GM21528 (cell line): ENCODE measurements at regions not wholly inside any gene's neighbourhood (a gene's known extent, or its start where the extent isn't known, plus 50 kb on each side); places are given as distances from the start of the nearest gene placed in this dataset.

Source experiments
- ATAC-seq: cut with Tn5 transposase; IDR thresholded peaks from one replicate; pipeline ENCODE4 v1.9.1; 2021; ENCODE audit warnings: mild to moderate bottlenecking, moderate library complexity; ENCODE audit not compliant: unreplicated experiment, low FRiP score

GRCh38 chr9:87307848-87308247 is 189.8 kb upstream of the DAPK1 start:
- no peak for ATAC-seq

GRCh38 chr9:87309236-87309635 is 188.4 kb upstream of the DAPK1 start:
- ATAC-seq = no peak

- no peak for ATAC-seq
Observed at GRCh38 chr9:87310827-87311523, 186.7 kb upstream of the DAPK1 start.

DNA sequence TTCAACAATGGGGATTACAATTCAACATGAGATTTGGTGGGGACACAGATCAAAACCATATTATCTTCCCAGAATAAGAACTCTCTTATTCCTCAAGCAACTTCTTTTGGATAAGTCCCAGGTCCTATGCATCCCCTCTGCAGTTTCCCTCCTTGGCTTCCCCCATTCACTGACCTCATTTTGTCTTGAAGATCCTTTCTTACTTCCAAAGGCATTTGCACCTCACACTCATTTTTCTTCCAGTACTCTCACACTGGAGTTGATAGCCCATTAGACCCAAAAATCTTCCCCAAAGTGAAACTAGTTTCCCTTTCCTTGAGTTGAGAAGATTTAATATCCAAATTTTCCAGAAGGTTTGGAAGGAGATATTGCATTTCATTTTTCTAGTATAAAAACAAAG is 178.0 kb upstream of the DAPK1 start:
- ATAC-seq = no peak

GRCh38 chr9:87320146-87320884 is 177.4 kb upstream of the DAPK1 start:
- no peak for ATAC-seq

DNA sequence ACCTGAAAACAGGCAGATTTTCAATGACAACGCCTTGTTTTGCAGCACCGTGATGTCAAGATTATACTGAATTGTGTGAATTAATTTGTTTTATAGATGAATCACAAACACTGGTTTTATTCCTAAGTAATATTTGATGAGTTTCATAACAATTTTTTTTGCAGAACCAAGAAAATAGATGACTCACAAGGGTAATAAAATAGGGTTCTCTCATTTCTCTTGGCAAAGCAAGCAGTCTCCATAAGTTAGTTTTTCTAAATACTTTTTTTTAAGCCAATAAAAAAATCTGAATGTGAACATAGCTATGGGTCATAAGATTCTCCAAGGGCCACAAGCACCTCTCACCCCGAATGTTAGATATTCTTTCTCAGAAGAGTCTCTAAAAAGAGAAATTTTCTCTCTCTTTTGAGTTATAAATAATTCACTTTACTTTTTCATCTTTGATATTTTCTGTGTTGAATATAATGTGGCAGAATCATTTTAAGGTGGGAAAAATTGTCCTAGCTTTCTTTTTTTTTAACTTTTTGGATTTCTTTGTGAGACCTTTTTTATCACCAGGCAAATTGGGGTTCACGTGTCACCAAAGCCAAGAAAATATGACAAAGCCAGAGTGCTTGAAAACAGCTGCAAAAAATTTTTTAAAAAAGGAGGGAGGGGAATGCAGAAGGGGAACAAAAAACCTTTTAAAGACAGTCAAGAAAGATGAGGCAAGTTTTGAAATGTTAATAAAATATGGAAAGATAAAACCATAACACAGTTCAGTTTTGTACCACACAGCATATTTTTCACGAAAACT is 174.6 kb upstream of the DAPK1 start:
- no peak for ATAC-seq

- ATAC-seq = no peak
Observed at GRCh38 chr9:87323928-87324327, 173.7 kb upstream of the DAPK1 start.

GRCh38 chr9:87324613-87325194 is 173.0 kb upstream of the DAPK1 start:
- peak; percentile 52 for ATAC-seq

DNA sequence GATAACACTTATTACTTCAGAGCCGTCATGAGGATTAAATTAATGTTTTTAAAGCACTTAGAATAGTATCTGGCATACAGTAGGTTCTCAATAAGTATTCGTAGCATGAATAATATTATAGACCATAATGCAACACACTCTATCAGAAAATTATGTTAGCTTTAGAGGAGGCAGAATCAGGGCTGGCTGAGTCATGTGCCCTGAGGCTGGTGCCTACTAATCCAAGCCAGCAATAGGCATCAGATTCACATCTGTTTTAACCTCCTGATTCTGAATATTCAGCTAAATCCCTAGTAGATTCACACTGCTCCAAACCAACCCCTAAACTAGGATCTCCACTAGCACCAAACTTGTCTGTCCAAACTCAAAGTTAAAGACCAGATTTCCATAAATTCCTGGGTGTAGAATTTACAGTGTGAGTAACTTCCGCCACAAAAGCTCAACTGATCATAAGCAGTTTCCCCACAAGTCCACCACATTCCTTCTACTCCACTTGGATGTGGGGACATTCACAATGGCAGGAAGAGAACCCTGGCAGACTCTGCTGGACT is 170.0 kb upstream of the DAPK1 start:
- no peak for ATAC-seq

DNA sequence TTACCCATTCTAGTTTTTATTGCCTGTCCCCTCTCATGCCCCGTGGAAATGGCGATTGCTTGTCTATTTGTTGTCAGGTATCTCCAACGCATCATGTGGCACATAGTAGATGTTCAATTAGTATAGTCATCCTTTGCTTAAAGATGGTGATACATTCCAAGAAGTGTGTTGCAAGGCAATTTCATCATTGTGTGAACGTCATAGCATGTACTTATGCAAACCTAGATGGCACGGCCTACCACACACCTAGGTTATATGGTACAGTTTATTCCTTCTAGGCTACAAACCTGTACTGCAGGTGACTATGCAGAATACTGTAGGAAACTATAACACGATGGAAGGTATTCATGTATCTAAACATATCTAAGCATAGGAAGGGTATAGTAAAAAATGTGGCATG is 163.9 kb upstream of the DAPK1 start:
- no peak for ATAC-seq

GRCh38 chr9:87334366-87334765 is 163.3 kb upstream of the DAPK1 start:
- ATAC-seq = no peak

DNA sequence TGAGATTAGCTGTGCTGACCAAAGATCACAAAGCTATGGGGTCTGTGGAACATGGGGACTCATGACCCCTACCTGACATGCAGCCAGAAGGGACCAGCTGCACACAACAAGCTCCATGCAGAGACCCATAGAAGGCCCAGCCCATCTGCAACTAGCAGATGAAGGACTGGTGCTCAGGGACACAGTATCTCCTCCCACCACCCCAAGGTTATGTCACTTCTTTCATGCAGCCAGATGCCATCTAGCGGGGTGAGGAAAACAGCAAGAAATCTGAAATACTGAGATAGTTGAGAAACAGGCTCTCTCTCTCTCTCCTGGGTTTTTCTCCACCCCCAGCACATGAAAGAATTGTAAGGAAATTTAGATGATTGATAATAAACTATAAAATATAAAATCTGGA is 161.3 kb upstream of the DAPK1 start:
- ATAC-seq = no peak

- ATAC-seq = no peak
Observed at GRCh38 chr9:87336914-87337333, 160.7 kb upstream of the DAPK1 start.

GRCh38 chr9:87337335-87338087 is 160.2 kb upstream of the DAPK1 start:
- no peak for ATAC-seq

DNA sequence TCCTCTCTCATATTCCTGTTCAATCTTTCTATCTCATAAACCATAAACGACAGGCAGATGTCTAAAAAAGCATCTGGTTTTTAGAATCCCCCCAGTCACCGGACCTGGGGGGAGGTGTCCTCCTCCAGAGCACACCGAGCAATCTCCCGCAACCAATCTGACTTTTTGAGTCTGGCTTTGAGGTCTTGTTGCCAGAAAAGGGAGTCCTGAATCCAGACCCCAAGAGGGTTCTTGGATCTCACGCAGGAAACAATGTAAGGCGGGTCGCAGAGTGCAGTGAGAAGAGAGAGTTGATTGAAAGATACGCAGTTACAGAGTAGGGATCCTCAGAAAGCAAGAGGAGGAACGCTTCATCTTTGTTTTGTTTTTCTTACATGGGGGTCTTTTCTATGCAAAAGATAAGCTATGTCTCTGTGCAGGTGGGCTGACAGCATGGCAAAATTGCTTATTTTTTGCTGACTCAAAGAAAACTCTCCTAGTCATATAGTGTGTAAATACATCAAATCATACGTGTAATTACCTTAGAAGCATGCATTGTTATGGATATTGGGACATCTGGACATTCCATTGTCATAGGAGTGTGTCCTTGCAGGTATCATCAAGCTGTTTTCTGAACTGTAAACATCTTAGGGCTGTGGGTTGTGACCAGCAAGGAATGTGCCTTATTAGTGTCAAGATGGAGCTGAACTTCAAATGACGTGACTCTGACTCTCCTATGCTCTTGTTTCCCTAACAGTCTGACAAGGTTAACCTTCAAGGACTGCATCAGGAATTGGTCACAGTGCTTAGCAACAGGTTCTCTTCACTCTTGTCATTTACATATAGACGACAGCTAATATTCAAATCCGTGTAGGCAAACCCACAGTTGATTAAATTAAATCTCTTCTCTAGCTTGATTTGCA is 159.3 kb upstream of the DAPK1 start:
- no peak for ATAC-seq

DNA sequence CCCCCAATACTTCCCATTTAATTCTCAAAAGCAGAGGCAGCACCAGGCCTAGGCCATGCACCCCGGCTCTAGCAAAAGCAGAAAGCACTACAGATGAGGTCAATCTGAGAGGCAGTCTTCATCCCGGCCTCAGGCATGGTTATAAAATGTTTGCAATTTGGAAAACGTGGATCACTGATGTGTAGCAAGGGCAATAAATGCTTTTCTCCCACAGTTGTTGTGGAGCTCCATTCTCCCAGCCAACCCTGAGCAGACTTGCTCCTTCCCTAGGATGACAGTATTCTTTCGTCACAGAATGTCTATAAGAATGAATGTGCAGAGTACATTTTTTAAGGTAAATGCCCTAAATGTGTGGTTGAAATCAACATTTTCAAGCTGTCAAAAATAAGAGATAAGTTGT is 157.3 kb upstream of the DAPK1 start:
- ATAC-seq = no peak

DNA sequence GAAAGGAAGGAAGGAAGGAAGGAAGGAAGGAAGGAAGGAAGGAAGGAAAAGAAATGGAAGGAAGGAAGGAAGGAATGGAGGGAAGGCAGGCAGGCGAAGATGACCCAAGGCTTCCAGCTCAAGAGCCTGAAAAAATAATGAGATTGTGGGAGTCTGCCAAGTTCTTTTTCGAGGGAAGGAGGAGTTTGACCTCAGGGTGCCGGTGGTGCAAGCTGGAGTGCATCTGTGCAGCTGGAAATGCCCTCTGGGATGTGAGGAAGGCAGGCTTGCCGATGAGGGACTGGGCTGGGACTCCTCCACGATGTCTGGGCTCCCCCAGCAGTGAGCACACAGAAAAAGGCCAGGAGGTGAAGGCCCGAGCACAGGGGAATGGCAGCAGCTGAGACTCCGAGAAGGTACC is 154.9 kb upstream of the DAPK1 start:
- no peak for ATAC-seq

GRCh38 chr9:87343816-87344430 is 153.7 kb upstream of the DAPK1 start:
- no peak for ATAC-seq
